Fibroblast of mammary gland (primary cell): ENCODE measurements at regions not wholly inside any gene's neighbourhood (a gene's known extent, or its start where the extent isn't known, plus 50 kb on each side); places are given as distances from the start of the nearest gene placed in this dataset.

Experiments
- DNase-seq: peaks from one replicate; pipeline ENCODE4 v3.0.0-alpha.2; 2010; ENCODE audit warnings: low read depth
- H3K4me3 ChIP-seq: 2 replicates; pipeline ENCODE4 v1.5.1; 2011; ENCODE audit warnings: low read depth, mild to moderate bottlenecking, low read length, moderate library complexity; ENCODE audit not compliant: control insufficient read depth
- CTCF ChIP-seq: conservative IDR thresholded peaks from 2 replicates; pipeline ENCODE4 v1.5.1; 2011; ENCODE audit warnings: low read depth, low read length, inconsistent platforms; ENCODE audit not compliant: control insufficient read depth, insufficient read depth

- no peak overlapping the region for H3K4me3 ChIP-seq
- no peak for DNase-seq
- no peak for TF ChIP-seq CTCF
These were observed 924.1 kb downstream of the EPHA7 start for GRCh38 chr6:92495242-92495641.

GRCh38 chr6:92485487-92485886 is 933.9 kb downstream of the EPHA7 start:
- TF ChIP-seq CTCF: no peak
- no peak overlapping the region for H3K4me3 ChIP-seq
- DNase-seq: no peak

- DNase-seq: no peak
- TF ChIP-seq CTCF: no peak
These were observed 939.5 kb downstream of the EPHA7 start for GRCh38 chr6:92479831-92480230.

GRCh38 chr6:92473056-92473455 is 946.3 kb downstream of the EPHA7 start:
- H3K4me3 ChIP-seq: no peak overlapping the region
- TF ChIP-seq CTCF: no peak
- DNase-seq: no peak

More at GRCh38 chr6:92479831-92480230, 939.5 kb downstream of the EPHA7 start:
- no peak overlapping the region for H3K4me3 ChIP-seq

- TF ChIP-seq CTCF: no peak
- DNase-seq: no peak
- H3K4me3 ChIP-seq: no peak overlapping the region
These were observed 950.1 kb downstream of the EPHA7 start for GRCh38 chr6:92469186-92469828.

GRCh38 chr6:92468066-92468465 is 951.3 kb downstream of the EPHA7 start:
- DNase-seq: no peak
- H3K4me3 ChIP-seq: no peak overlapping the region
- no peak for TF ChIP-seq CTCF

- no peak for TF ChIP-seq CTCF
These were observed 959.2 kb downstream of the EPHA7 start for GRCh38 chr6:92460133-92460532.

More at GRCh38 chr6:92460133-92460532, 959.2 kb downstream of the EPHA7 start:
- no peak for DNase-seq
- no peak overlapping the region for H3K4me3 ChIP-seq
